OCI-LY3 (cell line): ENCODE measurements at regions not wholly inside any gene's neighbourhood (a gene's known extent, or its start where the extent isn't known, plus 50 kb on each side); places are given as distances from the start of the nearest gene placed in this dataset.
"Not testable (repeated sequence)": the region's sequence is repeated elsewhere in the genome, so short reads cannot be mapped to it uniquely, and the experiment has no call there.

ENCODE experiments used
- EZH2phosphoT487 ChIP-seq: fragments of 200-600 bp; shearing (Covaris generic); IDR thresholded peaks from 2 replicates; pipeline ENCODE4 v1.6.1; 2018; ENCODE audit warnings: antibody characterized with exemption, mixed run types, low read depth
- TF ChIP-seq, protein P1 (sequence below): fragments of 200-600, 300-600 bp; sonication (generic); IDR thresholded peaks from 2 replicates; pipeline ENCODE4 v1.5.1; 2014; ENCODE audit warnings: antibody characterized with exemption, low read length, low read depth

- TF ChIP-seq, protein P1, sequence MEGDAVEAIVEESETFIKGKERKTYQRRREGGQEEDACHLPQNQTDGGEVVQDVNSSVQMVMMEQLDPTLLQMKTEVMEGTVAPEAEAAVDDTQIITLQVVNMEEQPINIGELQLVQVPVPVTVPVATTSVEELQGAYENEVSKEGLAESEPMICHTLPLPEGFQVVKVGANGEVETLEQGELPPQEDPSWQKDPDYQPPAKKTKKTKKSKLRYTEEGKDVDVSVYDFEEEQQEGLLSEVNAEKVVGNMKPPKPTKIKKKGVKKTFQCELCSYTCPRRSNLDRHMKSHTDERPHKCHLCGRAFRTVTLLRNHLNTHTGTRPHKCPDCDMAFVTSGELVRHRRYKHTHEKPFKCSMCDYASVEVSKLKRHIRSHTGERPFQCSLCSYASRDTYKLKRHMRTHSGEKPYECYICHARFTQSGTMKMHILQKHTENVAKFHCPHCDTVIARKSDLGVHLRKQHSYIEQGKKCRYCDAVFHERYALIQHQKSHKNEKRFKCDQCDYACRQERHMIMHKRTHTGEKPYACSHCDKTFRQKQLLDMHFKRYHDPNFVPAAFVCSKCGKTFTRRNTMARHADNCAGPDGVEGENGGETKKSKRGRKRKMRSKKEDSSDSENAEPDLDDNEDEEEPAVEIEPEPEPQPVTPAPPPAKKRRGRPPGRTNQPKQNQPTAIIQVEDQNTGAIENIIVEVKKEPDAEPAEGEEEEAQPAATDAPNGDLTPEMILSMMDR, result not testable (repeated sequence)
- TF ChIP-seq EZH2phosphoT487, result not testable (repeated sequence)
Measured at GRCh38 chr9:62880971-62881370, 1691.1 kb downstream of the SPATA31A7 start.
